Body of pancreas (tissue), 4 donors: ENCODE measurements at regions not wholly inside any gene's neighbourhood (a gene's known extent, or its start where the extent isn't known, plus 50 kb on each side); places are given as distances from the start of the nearest gene placed in this dataset.
"Not testable (repeated sequence)": the region's sequence is repeated elsewhere in the genome, so short reads cannot be mapped to it uniquely, and the experiment has no call there.

Experiments used
- ATAC-seq: fragments of 150-250 bp; one replicate; pipeline ENCODE4 v1.9.1; 2016
- DNase-seq, 4 donors: peaks; one replicate each; pipeline ENCODE4 v3.0.0-alpha.2; 2019
- H3K27ac ChIP-seq, 4 donors: fragments of 200-600 bp; sonication (generic); 1 replicate in 3 of 4; 2 replicates in 1 of 4; pipeline versions ENCODE4 v1.5.1 to v1.6.1; 2016 to 2019; ENCODE audit warnings: mild to moderate bottlenecking in 1 of 4, mixed read lengths in 1 of 4, moderate library complexity in 1 of 4
- H3K27me3 ChIP-seq, 2 donors: fragments of 200-600 bp; sonication (generic); one replicate each; pipeline ENCODE4 v1.6.0; 2016; ENCODE audit warnings: mild to moderate bottlenecking in 1 of 2
- H3K36me3 ChIP-seq, 2 donors: fragments of 200-600 bp; sonication (generic); replicated peaks in 1 of 2; 2 replicates each; pipeline ENCODE4 v1.5.1; 2016; ENCODE audit warnings: low read depth in 2 of 2; ENCODE audit not compliant: insufficient read depth in 1 of 2
- H3K4me1 ChIP-seq: fragments of 200-600 bp; sonication (generic); one replicate; pipeline ENCODE4 v1.6.0; 2016
- H3K4me3 ChIP-seq, 2 donors: fragments of 200-600 bp; sonication (generic); 1 replicate in 1 of 2; 2 replicates in 1 of 2; pipeline ENCODE4 v1.5.1; 2016 to 2019
- H3K9me3 ChIP-seq, 3 donors: fragments of 200-600 bp; sonication (generic); 1 replicate in 2 of 3; 2 replicates in 1 of 3; pipeline ENCODE4 v1.5.1; 2016
- POLR2A ChIP-seq, 3 donors: fragments of 450-650 bp; IDR thresholded peaks; one replicate each; pipeline ENCODE4 v1.6.1; 2016; ENCODE audit warnings: antibody characterized with exemption in 3 of 3, mild to moderate bottlenecking in 2 of 3
- WGBS, 2 donors: methylation state at CpG; one replicate each; pipeline ENCODE4 v1.1.5; 2017; 5-methylcytosine and 5-hydroxymethylcytosine counted together
- intact Hi-C: fragments of 100-400 bp; cut with DNase I; formaldehyde crosslinking; loops from one replicate; pipeline ENCODE4 v1.15.1; 2023
- TF ChIP-seq, protein P1 (sequence below), 7 experiments: fragments of 450-650 bp in 4 of 7; fragments of 200-600 bp in 3 of 7; sonication (generic) in 3 of 7; IDR thresholded peaks; one replicate each; pipeline ENCODE4 v1.5.1; 2016 to 2019; ENCODE audit warnings: antibody characterized with exemption in 7 of 7

DNA sequence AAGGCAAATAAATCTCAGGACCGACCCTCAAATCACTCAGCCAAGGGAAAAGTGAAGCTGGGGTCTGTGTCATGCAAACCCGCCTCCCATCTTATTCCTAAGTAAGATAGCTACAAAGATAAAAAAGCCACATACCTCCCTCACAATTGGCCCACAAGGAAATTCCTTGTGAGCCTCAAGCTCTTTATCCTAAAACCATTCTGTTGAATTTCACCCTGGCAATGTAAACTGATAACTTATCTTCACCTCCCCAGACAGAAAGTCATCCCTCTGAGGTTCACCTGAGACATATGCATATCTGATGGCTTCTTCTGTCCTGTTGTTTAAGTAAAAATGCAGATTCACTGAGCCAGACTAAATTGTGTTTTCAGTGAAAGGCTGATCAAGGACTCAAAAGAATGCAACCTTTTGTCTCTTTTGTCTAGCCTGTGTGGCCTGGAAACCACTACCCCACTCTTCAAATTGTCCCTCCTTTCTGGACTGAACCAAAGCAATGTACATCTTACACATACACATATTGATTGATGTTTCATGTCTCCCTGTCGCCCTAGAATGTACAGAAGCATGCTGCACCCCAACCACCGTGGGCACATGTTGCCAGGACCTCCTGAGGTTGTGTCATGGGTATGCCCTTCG is 91.3 kb downstream of the MFAP3L start:
- H3K4me1 ChIP-seq: no peaks in the 10 kb centered on the region
- ATAC-seq (no peak), DNase-seq (no peak)
- intact Hi-C loops: no loop called here
- no peaks in the 10 kb centered on the region for H3K9me3 ChIP-seq
- no peaks in the 10 kb centered on the region for H3K27me3 ChIP-seq
- no peak for TF ChIP-seq POLR2A (IDR thresholded peaks at IDR 0.05)
- TF ChIP-seq, protein P1, sequence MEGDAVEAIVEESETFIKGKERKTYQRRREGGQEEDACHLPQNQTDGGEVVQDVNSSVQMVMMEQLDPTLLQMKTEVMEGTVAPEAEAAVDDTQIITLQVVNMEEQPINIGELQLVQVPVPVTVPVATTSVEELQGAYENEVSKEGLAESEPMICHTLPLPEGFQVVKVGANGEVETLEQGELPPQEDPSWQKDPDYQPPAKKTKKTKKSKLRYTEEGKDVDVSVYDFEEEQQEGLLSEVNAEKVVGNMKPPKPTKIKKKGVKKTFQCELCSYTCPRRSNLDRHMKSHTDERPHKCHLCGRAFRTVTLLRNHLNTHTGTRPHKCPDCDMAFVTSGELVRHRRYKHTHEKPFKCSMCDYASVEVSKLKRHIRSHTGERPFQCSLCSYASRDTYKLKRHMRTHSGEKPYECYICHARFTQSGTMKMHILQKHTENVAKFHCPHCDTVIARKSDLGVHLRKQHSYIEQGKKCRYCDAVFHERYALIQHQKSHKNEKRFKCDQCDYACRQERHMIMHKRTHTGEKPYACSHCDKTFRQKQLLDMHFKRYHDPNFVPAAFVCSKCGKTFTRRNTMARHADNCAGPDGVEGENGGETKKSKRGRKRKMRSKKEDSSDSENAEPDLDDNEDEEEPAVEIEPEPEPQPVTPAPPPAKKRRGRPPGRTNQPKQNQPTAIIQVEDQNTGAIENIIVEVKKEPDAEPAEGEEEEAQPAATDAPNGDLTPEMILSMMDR (IDR thresholded peaks at IDR 0.05): no peak
- no peak overlapping the region for H3K4me3 ChIP-seq
- no peak overlapping the region for H3K27ac ChIP-seq
- H3K36me3 ChIP-seq: no peaks in the 10 kb centered on the region
- 66 to 69% methylated on average over 5 of the region's 5 CpGs for WGBS, 2 donors

DNA sequence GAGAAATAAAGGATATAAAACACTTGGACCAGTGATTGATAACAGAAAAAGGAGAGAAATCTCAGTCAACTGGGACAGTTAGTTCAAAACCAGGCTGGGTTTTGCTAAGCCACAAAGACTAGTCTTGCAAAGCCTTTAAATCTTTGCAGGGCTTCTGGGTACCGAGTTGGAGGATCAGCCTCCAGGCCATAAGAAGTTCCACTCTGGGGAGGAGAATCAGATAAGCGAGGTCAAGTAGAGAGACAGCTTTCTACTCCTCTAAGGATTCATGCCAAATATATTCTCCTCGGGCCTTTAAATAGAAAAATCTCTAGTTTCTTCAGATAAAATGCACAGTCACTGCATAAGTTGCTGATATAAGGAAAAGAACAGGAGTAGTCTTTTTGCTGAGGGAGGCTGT is 92.7 kb downstream of the MFAP3L start:
- no peak for TF ChIP-seq POLR2A (IDR thresholded peaks at IDR 0.05)
- TF ChIP-seq, protein P1 (IDR thresholded peaks at IDR 0.05): no peak
- 55 to 62% methylated on average over 3 of the region's 3 CpGs for WGBS, 2 donors
- Histone ChIP-seq H3K36me3 (no peaks in the 10 kb centered on the region), H3K27ac (no peak overlapping the region), H3K9me3 (no peaks in the 10 kb centered on the region), H3K27me3 (no peaks in the 10 kb centered on the region), H3K4me1 (no peaks in the 10 kb centered on the region), H3K4me3 (no peak overlapping the region)
- DNase-seq (no peak), ATAC-seq (no peak)
- intact Hi-C loops: no loop called here

DNA sequence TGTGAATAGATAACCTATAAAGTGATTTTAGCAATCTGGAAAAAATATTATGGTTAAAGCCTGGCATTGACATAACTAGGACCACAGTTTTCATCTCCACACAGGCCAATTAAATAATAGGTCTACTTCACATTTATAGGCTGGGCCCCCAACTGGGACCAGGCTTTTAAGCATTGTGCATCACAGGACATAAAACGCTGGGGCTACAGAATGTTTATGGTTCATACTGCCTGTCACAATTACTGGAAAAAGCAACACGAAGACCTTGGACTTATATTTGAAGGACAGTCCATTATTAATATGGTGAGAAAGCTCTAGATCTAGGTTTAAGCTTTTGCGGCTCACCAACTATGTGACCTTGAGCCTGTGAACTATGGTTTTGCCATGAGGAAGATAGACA is 94.2 kb downstream of the MFAP3L start:
- H3K9me3 ChIP-seq: no peaks in the 10 kb centered on the region
- 55 to 60% methylated on average over 3 of the region's 3 CpGs for WGBS, 2 donors
- TF ChIP-seq, protein P1 (IDR thresholded peaks at IDR 0.05): no peak
- TF ChIP-seq POLR2A (IDR thresholded peaks at IDR 0.05): no peak
- no peaks in the 10 kb centered on the region for H3K27me3 ChIP-seq
- no peaks in the 10 kb centered on the region for H3K4me1 ChIP-seq
- no peak overlapping the region for H3K4me3 ChIP-seq
- DNase-seq (no peak), ATAC-seq (no peak)
- intact Hi-C loops: no loop called here
- no peaks in the 10 kb centered on the region for H3K36me3 ChIP-seq
- H3K27ac ChIP-seq: no peak overlapping the region

DNA sequence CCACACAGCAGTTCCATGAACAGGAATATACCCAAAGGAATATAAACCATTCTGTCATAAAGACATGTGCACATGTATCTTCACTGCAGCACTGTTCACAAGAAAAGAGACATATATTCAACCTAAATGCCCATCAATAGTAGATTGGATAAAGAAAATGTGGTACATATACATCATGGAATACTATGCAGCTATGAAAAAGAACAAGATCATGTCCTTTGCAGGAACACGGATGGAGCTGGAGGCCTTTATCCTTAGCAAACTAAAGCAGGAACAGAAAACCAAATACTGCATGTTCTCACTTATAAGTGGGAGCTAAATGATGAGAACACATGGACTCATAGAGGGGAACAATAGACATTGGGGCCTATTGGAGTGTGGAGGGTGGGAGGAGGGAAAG is 95.4 kb downstream of the MFAP3L start:
- ATAC-seq, H3K27me3 ChIP-seq, H3K4me1 ChIP-seq, H3K9me3 ChIP-seq, H3K36me3 ChIP-seq, DNase-seq, H3K27ac ChIP-seq, H3K4me3 ChIP-seq, intact Hi-C loops: not testable (repeated sequence)
- 29 to 55% methylated on average over 1 of the region's 1 CpG for WGBS, 2 donors

DNA sequence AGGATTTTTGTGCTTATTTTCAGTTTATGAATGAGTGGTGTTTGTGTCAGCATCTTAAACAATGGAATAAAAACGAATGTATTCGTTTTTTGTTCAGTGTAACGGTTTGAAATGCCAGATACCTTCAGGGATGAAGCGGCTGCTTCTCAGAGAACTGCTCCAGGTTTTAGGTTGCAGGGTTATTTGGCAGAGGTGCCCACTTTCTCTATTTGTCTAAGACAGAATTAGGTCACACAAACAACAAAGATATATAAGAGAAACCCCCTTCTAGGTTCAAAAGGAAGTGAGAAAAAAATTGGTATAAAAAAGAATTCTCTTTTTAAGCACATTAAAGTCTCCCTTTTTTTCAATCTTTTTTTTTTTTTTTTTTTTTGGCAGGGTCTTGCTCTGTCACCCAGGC is 98.9 kb downstream of the MFAP3L start:
- no peak for ATAC-seq
- intact Hi-C loops: no loop called here
- H3K9me3 ChIP-seq: no peaks in the 10 kb centered on the region
- no peak for TF ChIP-seq POLR2A (IDR thresholded peaks at IDR 0.05)
- TF ChIP-seq, protein P1 (IDR thresholded peaks at IDR 0.05): no peak
- no peaks in the 10 kb centered on the region for H3K27me3 ChIP-seq
- no peak overlapping the region for H3K27ac ChIP-seq
- no peak overlapping the region for H3K4me3 ChIP-seq
- 39 to 54% methylated on average over 4 of the region's 4 CpGs for WGBS, 2 donors
- H3K4me1 ChIP-seq: no peaks in the 10 kb centered on the region
- no peak for DNase-seq
- no peaks in the 10 kb centered on the region for H3K36me3 ChIP-seq
